GM23248 (cell line): ENCODE measurements at regions not wholly inside any gene's neighbourhood (a gene's known extent, or its start where the extent isn't known, plus 50 kb on each side); places are given as distances from the start of the nearest gene placed in this dataset.

Experiments
- DNase-seq: peaks from one replicate; pipeline ENCODE4 v3.0.0-alpha.2; 2015
- H2AFZ ChIP-seq: fragments of 200-600 bp; sonication (generic); 2 replicates; pipeline ENCODE4 v1.6.1; 2016; ENCODE audit warnings: antibody characterized with exemption
- H3F3A ChIP-seq: fragments of 200-600 bp; sonication (generic); 2 replicates; pipeline ENCODE4 v1.6.1; 2016; ENCODE audit warnings: mild to moderate bottlenecking, antibody characterized with exemption, mixed run types; ENCODE audit not compliant: insufficient read depth
- H3K27ac ChIP-seq: fragments of 200-600 bp; sonication (generic); 2 replicates; pipeline ENCODE4 v1.5.1; 2016; ENCODE audit warnings: mild to moderate bottlenecking
- H3K27me3 ChIP-seq: fragments of 200-600 bp; sonication (generic); replicated peaks from 2 replicates; pipeline ENCODE4 v1.6.1; 2016; ENCODE audit warnings: mild to moderate bottlenecking; ENCODE audit not compliant: insufficient read depth
- H3K36me3 ChIP-seq: fragments of 200-600 bp; sonication (generic); 2 replicates; pipeline ENCODE4 v1.6.1; 2016; ENCODE audit warnings: low read depth, mild to moderate bottlenecking
- H3K4me1 ChIP-seq: fragments of 200-600 bp; sonication (generic); 2 replicates; pipeline ENCODE4 v1.6.1; 2016; ENCODE audit warnings: mild to moderate bottlenecking; ENCODE audit not compliant: insufficient read depth
- H3K4me2 ChIP-seq: fragments of 200-600 bp; sonication (generic); one replicate; pipeline ENCODE4 v1.6.1; 2016; ENCODE audit warnings: mild to moderate bottlenecking; ENCODE audit not compliant: unreplicated experiment
- H3K4me3 ChIP-seq: fragments of 200-600 bp; sonication (generic); 2 replicates; pipeline ENCODE4 v1.5.1; 2016; ENCODE audit warnings: mild to moderate bottlenecking
- H3K79me2 ChIP-seq: fragments of 200-600 bp; sonication (generic); 2 replicates; pipeline ENCODE4 v1.6.1; 2016; ENCODE audit warnings: mild to moderate bottlenecking; ENCODE audit not compliant: insufficient read depth
- H3K9ac ChIP-seq: fragments of 200-600 bp; sonication (generic); 2 replicates; pipeline ENCODE4 v1.6.1; 2016; ENCODE audit warnings: mild to moderate bottlenecking
- H3K9me2 ChIP-seq: fragments of 200-600 bp; sonication (generic); 2 replicates; pipeline ENCODE4 v1.6.1; 2016; ENCODE audit warnings: mixed run types, mild to moderate bottlenecking, moderate library complexity; ENCODE audit not compliant: insufficient read depth
- H3K9me3 ChIP-seq: fragments of 200-600 bp; sonication (generic); one replicate; pipeline ENCODE4 v1.6.1; 2017; ENCODE audit warnings: low read depth
- H4K20me1 ChIP-seq: fragments of 200-600 bp; sonication (generic); 2 replicates; pipeline ENCODE4 v1.6.0; 2016; ENCODE audit not compliant: insufficient read depth
- EZH2 ChIP-seq: fragments of 200-600 bp; sonication (generic); IDR thresholded peaks from 2 replicates; pipeline ENCODE4 v1.6.1; 2018; ENCODE audit warnings: antibody characterized with exemption, mild to moderate bottlenecking; ENCODE audit not compliant: insufficient read depth, poor library complexity, severe bottlenecking
- EZH2phosphoT487 ChIP-seq: fragments of 200-600 bp; sonication (generic); IDR thresholded peaks from 2 replicates; pipeline ENCODE4 v1.6.1; 2018; ENCODE audit warnings: antibody characterized with exemption, moderate library complexity, mild to moderate bottlenecking, low read depth; ENCODE audit not compliant: insufficient read depth
- whole genome bisulfite sequencing, 2 experiments: methylation state at CpG; one replicate each; pipeline ENCODE4 v1.1.6; 2015 to 2017; ENCODE audit warnings: low lambda C conversion rate in 2 of 2, low coverage in 1 of 2; ENCODE audit errors: missing lambda C conversion rate in 2 of 2; 5-methylcytosine and 5-hydroxymethylcytosine counted together
- in situ Hi-C: fragments of 300-500 bp; cut with MboI; formaldehyde crosslinking; loops from 2 replicates; pipeline ENCODE4 v1.15.0; 2020

DNA sequence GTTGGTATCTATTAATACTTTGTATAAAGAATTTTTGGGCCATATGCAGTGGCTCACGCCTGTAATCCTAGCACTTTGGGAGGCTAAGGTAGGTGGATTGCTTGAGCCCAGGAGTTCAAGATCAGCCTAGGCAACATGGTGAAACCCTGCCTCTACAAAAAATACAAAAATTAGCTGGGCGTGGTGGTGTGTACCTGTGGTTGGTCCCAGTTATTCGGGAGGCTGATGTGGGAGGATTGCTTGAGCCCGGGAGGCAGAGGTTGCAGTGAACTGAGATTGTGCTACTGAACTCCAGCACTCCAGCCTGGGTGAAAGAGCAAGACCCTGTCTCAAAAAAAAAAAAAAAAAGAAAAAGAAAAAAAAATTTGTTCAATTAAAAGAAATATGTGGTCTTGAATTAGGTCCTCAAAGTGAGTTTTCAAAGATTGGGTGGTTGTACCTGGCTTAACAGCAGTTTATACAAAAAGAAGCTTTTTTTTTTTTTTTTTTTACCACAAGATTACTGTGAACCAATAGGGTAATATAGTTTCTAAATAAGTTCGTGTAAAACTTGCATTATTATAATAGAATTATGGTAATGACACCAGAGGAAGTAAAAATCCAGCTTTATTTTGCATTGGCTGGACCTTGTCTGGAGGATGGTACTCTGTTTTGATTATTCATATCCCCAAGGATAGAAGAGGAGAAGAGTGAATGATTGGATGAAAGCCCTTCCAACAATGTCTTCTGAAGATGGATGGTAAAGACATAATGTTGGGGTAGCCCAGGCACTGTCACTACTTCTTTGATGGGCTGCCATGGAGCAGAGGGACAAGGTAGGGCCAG, 210.3 kb downstream of the MYCN start:
- H3K4me3 ChIP-seq, result no peak overlapping the region
- no peaks in the 10 kb centered on the region for H3F3A ChIP-seq
- 14 to 20% methylated on average over 5 of the region's 5 CpGs for WGBS, 2 experiments
- no peak for TF ChIP-seq EZH2phosphoT487
- no peak for TF ChIP-seq EZH2
- H3K36me3 ChIP-seq, result no peaks in the 10 kb centered on the region
- H2AFZ ChIP-seq, result no peak overlapping the region
- no peak for DNase-seq
- H3K9me2 ChIP-seq, result no peaks in the 10 kb centered on the region
- in situ Hi-C loops, result no loop called here
- H3K27ac ChIP-seq, result no peak overlapping the region
- no peaks in the 10 kb centered on the region for H4K20me1 ChIP-seq
- no peaks in the 10 kb centered on the region for H3K9me3 ChIP-seq
- H3K4me1 ChIP-seq, result no peaks in the 10 kb centered on the region
- no peaks in the 10 kb centered on the region for H3K79me2 ChIP-seq
- H3K4me2 ChIP-seq, result no peak overlapping the region
- H3K9ac ChIP-seq, result no peak overlapping the region
- H3K27me3 ChIP-seq, result no peaks in the 10 kb centered on the region

DNA sequence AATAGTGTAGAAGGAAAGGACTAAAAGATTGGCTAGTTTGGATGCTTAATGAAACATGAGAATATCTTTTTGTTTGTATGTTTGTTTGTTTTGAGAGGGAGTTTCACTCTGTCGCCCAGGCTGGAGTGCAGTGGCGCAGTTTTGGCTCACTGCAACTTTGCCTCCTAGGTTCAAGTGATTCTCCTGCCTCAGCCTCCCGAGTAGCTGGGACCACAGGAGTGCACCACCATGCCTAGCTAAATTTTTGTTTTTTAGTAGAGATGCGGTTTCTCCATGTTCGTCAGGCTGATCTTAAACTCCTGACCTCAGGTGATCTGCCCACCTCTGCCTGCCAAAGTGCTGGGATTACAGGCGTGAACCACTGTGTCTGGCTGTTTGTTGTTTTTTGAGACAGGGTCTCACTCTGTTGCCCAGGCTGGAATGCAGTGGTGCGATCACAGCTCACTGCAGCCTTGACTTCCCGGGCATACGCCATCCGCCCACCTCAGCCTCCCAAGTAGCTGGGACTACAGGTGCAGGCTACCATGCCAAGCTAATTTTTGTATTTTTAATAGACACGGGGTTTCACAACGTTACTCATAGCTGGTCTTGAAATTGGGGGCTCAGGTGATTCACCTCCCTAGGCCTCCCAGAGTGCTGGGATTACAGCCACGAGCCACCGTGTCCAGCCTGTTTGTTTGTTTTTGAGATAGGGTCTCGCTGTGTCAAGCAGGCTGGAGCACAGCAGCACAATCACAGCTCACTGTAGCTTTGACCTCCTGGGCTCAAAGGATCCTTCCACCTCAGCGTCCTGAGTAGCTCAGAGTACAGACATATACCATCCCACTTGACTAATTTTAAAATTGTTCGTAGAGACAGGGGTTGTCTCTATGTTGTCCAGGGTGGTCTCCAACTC, 209.2 kb downstream of the MYCN start:
- H3K4me2 ChIP-seq, result no peak overlapping the region
- H3K9me2 ChIP-seq, result no peaks in the 10 kb centered on the region
- TF ChIP-seq EZH2, result no peak
- no peak for TF ChIP-seq EZH2phosphoT487
- no peaks in the 10 kb centered on the region for H3K79me2 ChIP-seq
- DNase-seq, result no peak
- no peaks in the 10 kb centered on the region for H3K4me1 ChIP-seq
- no peaks in the 10 kb centered on the region for H3K27me3 ChIP-seq
- WGBS, 2 experiments, result 52 to 55% methylated on average over 17 of the region's 17 CpGs
- in situ Hi-C loops, result no loop called here
- no peaks in the 10 kb centered on the region for H3K9me3 ChIP-seq
- H3F3A ChIP-seq, result no peaks in the 10 kb centered on the region
- H3K9ac ChIP-seq, result no peak overlapping the region
- no peaks in the 10 kb centered on the region for H4K20me1 ChIP-seq
- H2AFZ ChIP-seq, result no peak overlapping the region
- H3K36me3 ChIP-seq, result no peaks in the 10 kb centered on the region
- H3K27ac ChIP-seq, result no peak overlapping the region
- H3K4me3 ChIP-seq, result no peak overlapping the region

DNA sequence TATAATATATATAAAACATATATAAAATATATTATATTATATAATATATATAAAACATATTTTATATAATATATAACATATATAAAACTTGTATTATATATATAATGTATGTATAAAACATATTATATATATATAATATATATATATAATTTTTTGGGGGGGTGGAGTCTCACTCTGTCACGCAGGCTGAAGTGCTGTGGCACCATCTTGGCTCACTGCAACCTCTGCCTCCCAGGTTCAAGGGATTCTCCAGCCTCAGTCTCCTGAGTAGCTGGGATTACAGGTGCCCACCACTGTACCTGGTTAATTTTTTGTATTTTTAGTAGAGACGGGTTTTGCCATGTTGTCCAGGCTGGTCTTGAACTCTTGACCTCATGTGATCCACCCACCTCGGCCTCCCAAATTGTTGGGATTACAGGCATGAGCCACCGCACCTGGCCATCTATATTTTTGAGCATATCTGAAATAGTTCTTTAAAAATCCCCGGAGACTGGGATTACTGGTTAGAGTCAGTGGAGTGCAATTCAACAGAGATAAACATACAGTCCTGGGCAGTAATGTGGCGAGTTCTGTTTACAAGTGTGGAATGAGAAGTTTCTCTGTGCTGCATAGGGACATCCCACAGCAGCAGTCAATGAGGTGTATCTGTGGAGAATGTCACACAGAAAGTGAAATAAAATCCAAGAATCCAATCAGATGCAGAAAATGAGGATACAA, 208.4 kb downstream of the MYCN start:
- WGBS, 2 experiments, result 60 to 62% methylated on average over 6 of the region's 6 CpGs
- no peak for DNase-seq
- in situ Hi-C loops, result no loop called here
- no peak overlapping the region for H3K9ac ChIP-seq
- no peaks in the 10 kb centered on the region for H3K9me2 ChIP-seq
- H3K9me3 ChIP-seq, result no peaks in the 10 kb centered on the region
- H3K4me3 ChIP-seq, result no peak overlapping the region
- no peaks in the 10 kb centered on the region for H3F3A ChIP-seq
- H3K79me2 ChIP-seq, result no peaks in the 10 kb centered on the region
- H3K4me2 ChIP-seq, result no peak overlapping the region
- H2AFZ ChIP-seq, result no peak overlapping the region
- no peak for TF ChIP-seq EZH2phosphoT487
- no peak for TF ChIP-seq EZH2
- H3K36me3 ChIP-seq, result no peaks in the 10 kb centered on the region
- no peaks in the 10 kb centered on the region for H3K4me1 ChIP-seq
- no peaks in the 10 kb centered on the region for H3K27me3 ChIP-seq
- no peak overlapping the region for H3K27ac ChIP-seq
- H4K20me1 ChIP-seq, result no peaks in the 10 kb centered on the region
